Muscle of leg (tissue), 3 donors: ENCODE measurements at regions not wholly inside any gene's neighbourhood (a gene's known extent, or its start where the extent isn't known, plus 50 kb on each side); places are given as distances from the start of the nearest gene placed in this dataset.

Experiments used
- DNase-seq: peaks from one replicate; pipeline ENCODE4 v3.0.0; 2013
- H3K27ac ChIP-seq: one replicate; pipeline ENCODE4 v1.5.1; 2013; ENCODE audit warnings: mild to moderate bottlenecking, low read length, control low read depth
- H3K27me3 ChIP-seq: one replicate; pipeline ENCODE4 v1.6.1; 2013; ENCODE audit warnings: low read length; ENCODE audit not compliant: control insufficient read depth, insufficient read depth
- H3K36me3 ChIP-seq: one replicate; pipeline ENCODE4 v1.6.1; 2013; ENCODE audit warnings: low read length; ENCODE audit not compliant: control insufficient read depth, insufficient read depth
- H3K4me1 ChIP-seq: one replicate; pipeline ENCODE4 v1.6.1; 2013; ENCODE audit warnings: low read length; ENCODE audit not compliant: control insufficient read depth, insufficient read depth
- H3K4me3 ChIP-seq: one replicate; pipeline ENCODE4 v1.5.1; 2013; ENCODE audit warnings: low read length, control low read depth
- H3K9me3 ChIP-seq: replicated peaks from 2 replicates; pipeline ENCODE4 v1.6.1; 2013; ENCODE audit warnings: low read depth, low read length; ENCODE audit not compliant: control insufficient read depth
- WGBS: methylation state at CpG from one replicate; pipeline ENCODE4 v1.1.5; 2013; ENCODE audit warnings: missing lambda C conversion rate; ENCODE audit not compliant: insufficient coverage; 5-methylcytosine and 5-hydroxymethylcytosine counted together

GRCh38 chr12:67829896-67830295 lies 159.4 kb upstream of the IFNG-AS1 start:
- H3K4me3 ChIP-seq: no peak overlapping the region
- WGBS: no CpG with 5 or more reads among the region's 4 CpGs
- peaks cover 8% of the 10 kb centered on the region for H3K4me1 ChIP-seq

GRCh38 chr12:67832155-67832554 lies 157.1 kb upstream of the IFNG-AS1 start:
- no peak for DNase-seq
- Histone ChIP-seq H3K27ac (no peak overlapping the region), H3K4me3 (no peak overlapping the region), H3K9me3 (peaks cover 3% of the 10 kb centered on the region), H3K27me3 (no peaks in the 10 kb centered on the region), H3K36me3 (no peaks in the 10 kb centered on the region), H3K4me1 (peaks cover 5% of the 10 kb centered on the region)
- no CpG with 5 or more reads among the region's 2 CpGs for WGBS

More at GRCh38 chr12:67829896-67830295, 159.4 kb upstream of the IFNG-AS1 start:
- no peaks in the 10 kb centered on the region for H3K27me3 ChIP-seq
- H3K36me3 ChIP-seq: no peaks in the 10 kb centered on the region
- no peak overlapping the region for H3K27ac ChIP-seq
- no peak for DNase-seq
- no peaks in the 10 kb centered on the region for H3K9me3 ChIP-seq

DNA sequence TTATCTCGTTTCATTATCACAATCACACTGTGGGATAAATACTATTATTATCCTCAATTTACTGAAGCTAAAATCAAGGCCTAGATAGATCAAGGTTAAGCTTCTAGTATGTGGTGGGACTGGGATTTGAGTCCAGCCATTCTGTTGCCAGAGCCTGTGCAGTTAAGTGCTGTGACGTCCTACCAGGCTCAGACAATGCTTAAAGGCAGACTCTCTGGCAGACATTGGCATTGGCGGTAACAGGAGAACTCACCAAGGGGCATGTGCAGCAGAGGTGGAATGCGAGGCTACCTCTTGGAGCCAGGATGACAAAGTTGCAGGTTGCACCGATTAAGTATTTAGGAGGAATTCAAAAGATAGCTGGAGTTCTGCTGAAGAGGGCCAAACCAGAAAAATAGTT lies 155.6 kb upstream of the IFNG-AS1 start:
- Histone ChIP-seq H3K36me3 (no peaks in the 10 kb centered on the region), H3K4me1 (peaks cover 1% of the 10 kb centered on the region), H3K4me3 (no peak overlapping the region), H3K27me3 (no peaks in the 10 kb centered on the region), H3K27ac (no peak overlapping the region), H3K9me3 (peaks cover 6% of the 10 kb centered on the region)
- 79% methylated on average over 4 of the region's 5 CpGs for WGBS
- no peak for DNase-seq

DNA sequence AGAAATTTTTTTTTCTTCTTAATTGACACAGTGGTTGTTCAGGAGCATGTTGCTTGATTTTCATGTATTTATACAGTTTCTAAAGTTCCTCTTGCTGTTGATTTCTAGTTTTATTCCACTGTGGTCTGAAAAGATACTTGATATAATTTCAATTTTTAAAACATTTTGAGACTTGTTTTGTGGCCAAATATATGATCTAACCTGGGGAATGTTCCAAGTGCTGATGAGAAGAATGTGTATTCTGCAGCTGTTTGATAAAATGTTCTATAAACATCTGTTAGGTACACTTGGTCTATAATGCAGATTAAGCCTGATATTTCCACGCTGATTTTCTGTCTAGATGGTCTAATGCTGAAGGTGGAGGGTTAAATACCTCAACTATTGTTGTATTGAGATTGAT lies 151.4 kb upstream of the IFNG-AS1 start:
- Histone ChIP-seq H3K4me1 (no peaks in the 10 kb centered on the region), H3K9me3 (peaks cover 7% of the 10 kb centered on the region), H3K27ac (no peak overlapping the region), H3K36me3 (no peaks in the 10 kb centered on the region), H3K4me3 (no peak overlapping the region), H3K27me3 (no peaks in the 10 kb centered on the region)
- DNase-seq: peak; percentile 83
- no CpG with 5 or more reads among the region's 1 CpG for WGBS

DNA sequence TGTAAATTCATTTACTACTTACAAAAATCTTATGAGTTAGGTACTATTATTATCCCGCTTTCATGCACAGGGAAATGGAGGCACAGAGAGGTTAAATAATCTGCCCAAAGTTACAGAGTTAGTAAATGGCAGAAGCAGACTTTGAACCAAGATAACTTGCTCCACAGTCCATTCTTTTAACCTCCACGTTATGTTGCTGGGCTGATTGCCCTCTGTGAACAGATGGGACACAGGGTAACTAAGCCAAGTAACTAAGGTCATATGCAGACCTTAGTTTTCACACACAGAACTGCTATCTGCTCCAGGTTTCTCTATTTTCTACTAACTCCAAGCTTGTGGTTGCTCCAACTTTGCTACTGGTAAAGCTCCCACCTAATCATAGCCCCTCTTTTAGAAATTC lies 147.1 kb upstream of the IFNG-AS1 start:
- Histone ChIP-seq H3K4me1 (no peaks in the 10 kb centered on the region), H3K27ac (no peak overlapping the region), H3K9me3 (peaks cover 5% of the 10 kb centered on the region), H3K36me3 (no peaks in the 10 kb centered on the region), H3K4me3 (no peak overlapping the region), H3K27me3 (no peaks in the 10 kb centered on the region)
- 20% methylated on average over 1 of the region's 2 CpGs for WGBS
- DNase-seq: no peak

DNA sequence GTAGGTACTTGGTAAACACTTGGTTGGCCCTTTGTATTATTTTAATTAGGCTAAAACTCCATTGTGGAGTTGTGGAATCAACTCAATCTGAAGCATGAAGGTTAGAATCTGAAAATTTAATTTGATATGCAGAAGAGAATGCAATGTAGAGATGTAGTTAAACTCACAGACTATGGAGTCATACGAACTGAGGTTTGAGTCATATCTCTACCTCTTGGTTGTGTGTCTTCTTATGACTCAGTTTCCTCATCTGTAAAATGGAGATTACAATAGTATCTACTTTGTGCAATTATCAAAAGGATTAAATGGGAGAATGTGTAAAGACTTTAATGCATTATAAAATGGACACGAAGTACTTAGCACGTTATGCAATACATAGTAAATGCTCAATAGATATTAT lies 146.0 kb upstream of the IFNG-AS1 start:
- Histone ChIP-seq H3K27ac (no peak overlapping the region), H3K4me3 (no peak overlapping the region), H3K36me3 (no peaks in the 10 kb centered on the region), H3K4me1 (no peaks in the 10 kb centered on the region), H3K27me3 (no peaks in the 10 kb centered on the region), H3K9me3 (peaks cover 5% of the 10 kb centered on the region)
- no CpG with 5 or more reads among the region's 3 CpGs for WGBS
- no peak for DNase-seq

- no peak overlapping the region for H3K4me3 ChIP-seq
- no peaks in the 10 kb centered on the region for H3K27me3 ChIP-seq
- DNase-seq: no peak
- 76% methylated on average over 2 of the region's 2 CpGs for WGBS
- no peaks in the 10 kb centered on the region for H3K9me3 ChIP-seq
- H3K4me1 ChIP-seq: no peaks in the 10 kb centered on the region
- H3K27ac ChIP-seq: peak overlapping the region; percentile 53
- no peaks in the 10 kb centered on the region for H3K36me3 ChIP-seq
These were observed 136.5 kb upstream of the IFNG-AS1 start for GRCh38 chr12:67852701-67853100.

GRCh38 chr12:67853204-67853603 lies 136.0 kb upstream of the IFNG-AS1 start:
- DNase-seq: peak; percentile 92
- no peak overlapping the region for H3K4me3 ChIP-seq
- 33% methylated on average over 1 of the region's 3 CpGs for WGBS
- no peaks in the 10 kb centered on the region for H3K36me3 ChIP-seq
- no peaks in the 10 kb centered on the region for H3K4me1 ChIP-seq
- H3K27me3 ChIP-seq: no peaks in the 10 kb centered on the region
- H3K9me3 ChIP-seq: no peaks in the 10 kb centered on the region
- peak overlapping the region; percentile 53 for H3K27ac ChIP-seq

DNA sequence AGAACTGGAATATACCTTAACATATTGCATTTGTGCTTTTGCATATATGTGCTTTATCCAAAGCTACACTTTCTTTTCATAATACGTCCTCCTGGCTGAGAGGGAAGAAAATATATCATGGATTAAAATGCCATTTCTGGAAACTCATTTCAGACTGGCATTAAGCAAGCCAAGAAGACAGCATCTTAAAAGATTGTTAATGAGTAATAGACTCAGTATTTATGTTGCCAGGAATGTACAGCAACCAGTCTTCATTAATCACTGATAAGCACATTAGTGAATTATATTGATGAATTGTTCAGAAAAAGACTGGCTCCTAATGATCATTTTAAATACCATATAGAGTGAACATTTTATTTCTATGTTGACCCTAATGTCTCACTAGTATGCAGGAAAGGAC lies 134.9 kb upstream of the IFNG-AS1 start:
- WGBS: no CpG with 5 or more reads among the region's 1 CpG
- Histone ChIP-seq H3K4me3 (no peak overlapping the region), H3K9me3 (no peaks in the 10 kb centered on the region), H3K4me1 (no peaks in the 10 kb centered on the region), H3K27me3 (no peaks in the 10 kb centered on the region), H3K36me3 (no peaks in the 10 kb centered on the region), H3K27ac (no peak overlapping the region)
- no peak for DNase-seq

DNA sequence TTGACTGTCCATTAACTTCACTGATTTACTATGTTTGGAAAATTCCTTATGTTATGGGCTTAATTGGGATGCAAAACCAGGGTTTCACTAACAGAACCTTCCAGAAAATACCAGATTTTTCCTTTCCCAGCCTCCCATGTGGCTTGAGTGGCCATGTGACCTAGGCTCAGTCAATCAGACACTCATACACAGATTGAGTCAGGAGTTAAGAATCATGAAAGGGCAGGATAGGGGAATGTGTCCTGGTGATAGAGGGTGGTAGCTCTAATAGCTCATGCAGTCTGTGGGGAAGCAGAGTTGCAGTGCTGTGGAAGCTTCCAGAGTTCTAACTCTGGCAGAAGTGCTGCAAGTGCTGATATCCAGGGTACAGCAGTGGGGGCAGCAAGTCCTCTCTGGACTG lies 134.1 kb upstream of the IFNG-AS1 start:
- no peaks in the 10 kb centered on the region for H3K9me3 ChIP-seq
- no peak overlapping the region for H3K27ac ChIP-seq
- no peaks in the 10 kb centered on the region for H3K4me1 ChIP-seq
- H3K4me3 ChIP-seq: no peak overlapping the region
- no peak for DNase-seq
- no peaks in the 10 kb centered on the region for H3K36me3 ChIP-seq
- H3K27me3 ChIP-seq: no peaks in the 10 kb centered on the region

GRCh38 chr12:67871231-67871630 lies 118.0 kb upstream of the IFNG-AS1 start:
- no peaks in the 10 kb centered on the region for H3K9me3 ChIP-seq
- H3K4me1 ChIP-seq: no peaks in the 10 kb centered on the region
- H3K27me3 ChIP-seq: no peaks in the 10 kb centered on the region
- H3K4me3 ChIP-seq: no peak overlapping the region
- no peak overlapping the region for H3K27ac ChIP-seq
- WGBS: no CpG with 5 or more reads among the region's 4 CpGs
- no peaks in the 10 kb centered on the region for H3K36me3 ChIP-seq
- no peak for DNase-seq
